Natural killer cell (primary cell): ENCODE measurements at regions not wholly inside any gene's neighbourhood (a gene's known extent, or its start where the extent isn't known, plus 50 kb on each side); places are given as distances from the start of the nearest gene placed in this dataset.

Source experiments
- ATAC-seq, 3 donors: fragments of 150-1000 bp in 2 of 3; fragments of 200-7000 bp in 1 of 3; cut with Tn5 transposase; 1 replicate in 1 of 3; 2 replicates in 2 of 3; pipeline ENCODE4 v1.10.0; 2021; ENCODE audit warnings: mild to moderate bottlenecking in 2 of 3, moderate library complexity in 2 of 3
- DNase-seq, 2 donors: peaks; one replicate each; pipeline versions ENCODE4 v3.0.0 to v3.0.0-alpha.2; 2013 to 2021; ENCODE audit warnings: mixed read lengths in 1 of 2
- H3K27ac ChIP-seq: one replicate; pipeline ENCODE4 v1.5.1; 2013; ENCODE audit warnings: mild to moderate bottlenecking, low read length
- H3K27me3 ChIP-seq: one replicate; pipeline ENCODE4 v1.6.1; 2013; ENCODE audit warnings: low read length; ENCODE audit not compliant: control insufficient read depth, insufficient read depth
- H3K36me3 ChIP-seq: one replicate; pipeline ENCODE4 v1.6.1; 2013; ENCODE audit warnings: low read length; ENCODE audit not compliant: control insufficient read depth, insufficient read depth
- H3K4me1 ChIP-seq: one replicate; pipeline ENCODE4 v1.6.1; 2013; ENCODE audit warnings: low read length; ENCODE audit not compliant: control insufficient read depth, insufficient read depth
- H3K4me3 ChIP-seq: one replicate; pipeline ENCODE4 v1.5.1; 2013; ENCODE audit warnings: low read length
- H3K9me3 ChIP-seq: one replicate; pipeline ENCODE4 v1.6.1; 2013; ENCODE audit warnings: low read length; ENCODE audit not compliant: control insufficient read depth, insufficient read depth
- H3K27ac Mint-ChIP-seq, 2 donors: one replicate each; pipeline ENCODE4 v1.8.0; 2022; ENCODE audit warnings: mild to moderate bottlenecking in 2 of 2, mixed read lengths in 2 of 2, moderate library complexity in 1 of 2
- H3K27me3 Mint-ChIP-seq, 2 donors: one replicate each; pipeline ENCODE4 v1.8.0; 2022; ENCODE audit warnings: low read depth in 2 of 2, mixed read lengths in 2 of 2
- H3K36me3 Mint-ChIP-seq: one replicate; pipeline ENCODE4 v1.8.0; 2022; ENCODE audit warnings: mixed read lengths
- H3K4me1 Mint-ChIP-seq, 2 donors: one replicate each; pipeline ENCODE4 v1.8.0; 2022; ENCODE audit warnings: mixed read lengths in 2 of 2
- H3K4me3 Mint-ChIP-seq: one replicate; pipeline ENCODE4 v1.8.0; 2022; ENCODE audit warnings: mild to moderate bottlenecking, moderate library complexity, mixed read lengths
- H3K9me3 Mint-ChIP-seq, 2 donors: one replicate each; pipeline ENCODE4 v1.8.0; 2022; ENCODE audit warnings: mixed read lengths in 2 of 2
- CTCF ChIP-seq: fragments of 200-600 bp; IDR thresholded peaks from one replicate; pipeline ENCODE4 v1.8.0; 2022; ENCODE audit warnings: antibody characterized with exemption
- WGBS: methylation state at CpG from one replicate; pipeline ENCODE4 v1.1.7; 2013; ENCODE audit warnings: missing lambda C conversion rate; ENCODE audit not compliant: insufficient coverage; 5-methylcytosine and 5-hydroxymethylcytosine counted together
- intact Hi-C: fragments of 100-400 bp; cut with micrococcal nuclease; formaldehyde crosslinking; loops from one replicate; pipeline ENCODE4 v1.14.2; 2022

GRCh38 chr2:183859129-183859528, 734.9 kb downstream of the NUP35 start:
- no peak overlapping the region for H3K27ac Mint-ChIP-seq
- H3K4me3 ChIP-seq = no peak overlapping the region
- H3K27me3 Mint-ChIP-seq = no peaks in the 10 kb centered on the region
- no peak for ATAC-seq
- H3K4me1 ChIP-seq = no peaks in the 10 kb centered on the region
- no peaks in the 10 kb centered on the region for H3K27me3 ChIP-seq
- TF ChIP-seq CTCF = no peak
- H3K9me3 Mint-ChIP-seq = peaks cover 13 to 14% of the 10 kb centered on the region in 2 donors
- H3K27ac ChIP-seq = no peak overlapping the region
- no CpG with 5 or more reads among the region's 2 CpGs for WGBS
- no peaks in the 10 kb centered on the region for H3K4me1 Mint-ChIP-seq
- no peaks in the 10 kb centered on the region for H3K9me3 ChIP-seq
- intact Hi-C loops = no loop called here
- DNase-seq = no peak
- H3K4me3 Mint-ChIP-seq = no peak overlapping the region
- H3K36me3 Mint-ChIP-seq = no peaks in the 10 kb centered on the region
- no peaks in the 10 kb centered on the region for H3K36me3 ChIP-seq

GRCh38 chr2:183866666-183867065, 731.7 kb upstream of the ZNF804A start:
- ATAC-seq (no peak), DNase-seq (no peak)
- no peak overlapping the region for H3K27ac ChIP-seq
- no peaks in the 10 kb centered on the region for H3K4me1 ChIP-seq
- Mint-ChIP-seq H3K4me1 (no peaks in the 10 kb centered on the region), H3K27ac (no peak overlapping the region), H3K36me3 (no peaks in the 10 kb centered on the region), H3K27me3 (no peaks in the 10 kb centered on the region), H3K9me3 (peaks cover 11 to 14% of the 10 kb centered on the region in 2 donors), H3K4me3 (no peak overlapping the region)
- no peaks in the 10 kb centered on the region for H3K36me3 ChIP-seq
- WGBS = 88% methylated on average over 2 of the region's 2 CpGs
- H3K9me3 ChIP-seq = no peaks in the 10 kb centered on the region
- intact Hi-C loops = no loop called here
- H3K27me3 ChIP-seq = no peaks in the 10 kb centered on the region
- TF ChIP-seq CTCF = no peak
- H3K4me3 ChIP-seq = no peak overlapping the region

GRCh38 chr2:183867206-183867605, 731.1 kb upstream of the ZNF804A start:
- H3K27ac Mint-ChIP-seq = no peak overlapping the region
- H3K27me3 ChIP-seq = no peaks in the 10 kb centered on the region
- intact Hi-C loops = no loop called here
- 82% methylated on average over 5 of the region's 5 CpGs for WGBS
- H3K4me3 Mint-ChIP-seq = no peak overlapping the region
- H3K4me3 ChIP-seq = no peak overlapping the region
- H3K4me1 Mint-ChIP-seq = no peaks in the 10 kb centered on the region
- ATAC-seq (no peak), DNase-seq (no peak)
- no peaks in the 10 kb centered on the region for H3K36me3 Mint-ChIP-seq
- H3K27ac ChIP-seq = no peak overlapping the region
- H3K4me1 ChIP-seq = no peaks in the 10 kb centered on the region
- peaks cover 15 to 17% of the 10 kb centered on the region in 2 donors for H3K9me3 Mint-ChIP-seq
- H3K9me3 ChIP-seq = no peaks in the 10 kb centered on the region
- no peaks in the 10 kb centered on the region for H3K27me3 Mint-ChIP-seq
- no peak for TF ChIP-seq CTCF
- no peaks in the 10 kb centered on the region for H3K36me3 ChIP-seq

GRCh38 chr2:183868153-183868552, 730.2 kb upstream of the ZNF804A start:
- WGBS = 100% methylated on average over 2 of the region's 2 CpGs
- TF ChIP-seq CTCF = no peak
- no peak for ATAC-seq

More at GRCh38 chr2:183868153-183868552, 730.2 kb upstream of the ZNF804A start:
- H3K4me1 ChIP-seq = no peaks in the 10 kb centered on the region
- H3K4me3 Mint-ChIP-seq = no peak overlapping the region
- no peaks in the 10 kb centered on the region for H3K36me3 ChIP-seq
- no peaks in the 10 kb centered on the region for H3K27me3 Mint-ChIP-seq
- H3K27ac Mint-ChIP-seq = no peak overlapping the region
- H3K4me3 ChIP-seq = no peak overlapping the region
- H3K36me3 Mint-ChIP-seq = no peaks in the 10 kb centered on the region
- H3K27me3 ChIP-seq = no peaks in the 10 kb centered on the region
- intact Hi-C loops = no loop called here
- H3K4me1 Mint-ChIP-seq = no peaks in the 10 kb centered on the region
- no peak for DNase-seq
- H3K9me3 ChIP-seq = no peaks in the 10 kb centered on the region
- peaks cover 16 to 19% of the 10 kb centered on the region in 2 donors for H3K9me3 Mint-ChIP-seq
- no peak overlapping the region for H3K27ac ChIP-seq
